Activated T-helper 2 cell treated with anti-CD3 and anti-CD28 coated beads, Interferon-gamma antibody, Interleukin-2, Interleukin-4, amounts not matched to agents 10 μg/mL and 5 μg/mL and 100 μg/mL, durations not matched to agents 14 hours and 24 hours and 36 hours (primary cell): ENCODE measurements at regions not wholly inside any gene's neighbourhood (a gene's known extent, or its start where the extent isn't known, plus 50 kb on each side); places are given as distances from the start of the nearest gene placed in this dataset.

ENCODE experiments used
- DNase-seq: peaks from one replicate; pipeline ENCODE4 v3.0.0; 2021; ENCODE audit warnings: low spot score
- H3K27ac Mint-ChIP-seq: one replicate; pipeline ENCODE4 v1.8.0; 2021; ENCODE audit warnings: mixed read lengths
- H3K27me3 Mint-ChIP-seq: one replicate; pipeline ENCODE4 v1.8.0; 2021; ENCODE audit warnings: low read depth, mixed read lengths
- H3K36me3 Mint-ChIP-seq: one replicate; pipeline ENCODE4 v1.8.0; 2021; ENCODE audit warnings: low read depth, mixed read lengths
- H3K4me1 Mint-ChIP-seq: one replicate; pipeline ENCODE4 v1.8.0; 2021; ENCODE audit warnings: low read depth, mixed read lengths
- H3K4me3 Mint-ChIP-seq: one replicate; pipeline ENCODE4 v1.8.0; 2021; ENCODE audit warnings: low read depth, mild to moderate bottlenecking, moderate library complexity, mixed read lengths
- H3K9me3 Mint-ChIP-seq: one replicate; pipeline ENCODE4 v1.8.0; 2021; ENCODE audit warnings: mixed read lengths
- intact Hi-C: fragments of 100-400 bp; cut with micrococcal nuclease; formaldehyde crosslinking; loops from one replicate; pipeline ENCODE4 v1.15.1; 2023

DNA sequence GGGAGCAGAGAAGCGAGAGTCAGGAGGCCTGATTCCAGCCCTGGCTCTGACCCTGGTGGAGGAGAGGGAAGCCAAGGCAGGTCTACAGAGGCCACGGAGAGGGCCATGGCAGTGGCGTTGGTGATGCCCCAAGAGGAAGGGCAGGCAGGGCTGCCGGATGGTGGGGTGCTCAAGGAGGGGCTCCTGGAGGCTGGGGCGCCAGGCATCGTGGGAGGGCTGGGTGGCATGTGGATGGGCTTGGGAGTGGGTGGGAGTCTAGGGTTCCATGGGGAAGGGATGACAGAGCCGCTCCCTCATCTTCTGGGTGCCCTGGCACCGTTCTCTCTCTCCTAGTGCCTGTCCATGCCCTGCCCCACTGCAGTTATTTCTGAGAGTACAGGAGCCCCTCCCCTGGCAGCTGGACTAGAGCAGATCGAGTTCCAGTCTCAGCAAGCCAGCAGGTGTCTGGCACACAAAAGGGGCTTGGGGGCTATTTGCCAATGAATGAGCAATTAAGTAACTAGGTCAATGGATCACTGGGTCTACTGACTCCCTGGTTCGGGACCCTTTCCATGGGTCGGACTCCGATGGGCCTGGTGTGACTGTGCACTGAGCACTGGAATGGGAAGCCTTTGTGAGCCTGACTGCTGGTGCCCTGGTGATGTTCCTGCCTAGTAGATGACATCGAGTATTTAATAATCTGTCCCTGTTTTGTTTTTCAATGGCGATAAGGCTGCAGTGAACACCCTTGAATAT lies 570.0 kb downstream of the TBC1D22A start:
- peaks cover 14% of the 10 kb centered on the region for H3K9me3 Mint-ChIP-seq

DNA sequence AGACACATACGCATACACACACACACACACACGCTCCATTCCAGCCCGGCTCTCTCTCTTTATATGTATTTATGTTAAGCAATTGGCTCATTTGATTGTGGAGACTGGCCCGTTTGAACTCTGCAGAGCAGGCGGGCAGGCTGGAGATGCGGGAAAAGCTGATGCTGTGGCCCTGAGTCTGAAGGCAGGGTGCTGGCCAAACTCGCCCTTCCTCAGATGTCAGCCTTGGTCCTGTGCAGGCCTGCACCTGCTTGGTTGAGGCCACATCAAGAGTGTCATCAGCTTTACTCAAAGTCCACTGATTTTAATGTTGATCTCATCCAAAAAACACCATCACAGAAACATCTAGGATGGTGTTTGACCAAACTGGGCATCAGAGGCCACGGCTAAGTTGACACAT lies 569.3 kb downstream of the TBC1D22A start:
- intact Hi-C loops = no loop called here
- no peaks in the 10 kb centered on the region for H3K36me3 Mint-ChIP-seq
- no peak overlapping the region for H3K27ac Mint-ChIP-seq
- no peaks in the 10 kb centered on the region for H3K4me1 Mint-ChIP-seq
- H3K4me3 Mint-ChIP-seq = no peak overlapping the region
- no peak for DNase-seq
- H3K9me3 Mint-ChIP-seq = peaks cover 14% of the 10 kb centered on the region
- H3K27me3 Mint-ChIP-seq = no peaks in the 10 kb centered on the region

More for the DNA sequence above, 570.0 kb downstream of the TBC1D22A start:
- no peak overlapping the region for H3K4me3 Mint-ChIP-seq
- intact Hi-C loops = no loop called here
- no peak overlapping the region for H3K27ac Mint-ChIP-seq
- H3K36me3 Mint-ChIP-seq = no peaks in the 10 kb centered on the region
- H3K27me3 Mint-ChIP-seq = no peaks in the 10 kb centered on the region
- no peaks in the 10 kb centered on the region for H3K4me1 Mint-ChIP-seq
- no peak for DNase-seq

GRCh38 chr22:47329727-47330650 lies 567.5 kb downstream of the TBC1D22A start:
- Mint-ChIP-seq H3K36me3 (no peaks in the 10 kb centered on the region), H3K9me3 (peaks cover 8% of the 10 kb centered on the region), H3K4me3 (no peak overlapping the region), H3K4me1 (no peaks in the 10 kb centered on the region), H3K27me3 (no peaks in the 10 kb centered on the region), H3K27ac (no peak overlapping the region)
- intact Hi-C loops = no loop called here
- no peak for DNase-seq

- no peak overlapping the region for H3K4me3 Mint-ChIP-seq
- H3K27me3 Mint-ChIP-seq = no peaks in the 10 kb centered on the region
- no peak overlapping the region for H3K27ac Mint-ChIP-seq
- no peaks in the 10 kb centered on the region for H3K4me1 Mint-ChIP-seq
- intact Hi-C loops = no loop called here
- DNase-seq = no peak
- H3K9me3 Mint-ChIP-seq = peaks cover 8% of the 10 kb centered on the region
- no peaks in the 10 kb centered on the region for H3K36me3 Mint-ChIP-seq
Measured at GRCh38 chr22:47328550-47329243, 566.2 kb downstream of the TBC1D22A start.

GRCh38 chr22:47327241-47327640 lies 564.8 kb downstream of the TBC1D22A start:
- peaks cover 5% of the 10 kb centered on the region for H3K9me3 Mint-ChIP-seq
- no peak overlapping the region for H3K27ac Mint-ChIP-seq
- no peaks in the 10 kb centered on the region for H3K27me3 Mint-ChIP-seq
- H3K4me1 Mint-ChIP-seq = no peaks in the 10 kb centered on the region
- DNase-seq = no peak
- intact Hi-C loops = no loop called here
- H3K36me3 Mint-ChIP-seq = no peaks in the 10 kb centered on the region
- H3K4me3 Mint-ChIP-seq = no peak overlapping the region

- H3K4me3 Mint-ChIP-seq = no peak overlapping the region
- no peaks in the 10 kb centered on the region for H3K4me1 Mint-ChIP-seq
- no peak for DNase-seq
- no peaks in the 10 kb centered on the region for H3K27me3 Mint-ChIP-seq
- H3K27ac Mint-ChIP-seq = no peak overlapping the region
- intact Hi-C loops = no loop called here
- H3K9me3 Mint-ChIP-seq = peaks cover 5% of the 10 kb centered on the region
- H3K36me3 Mint-ChIP-seq = no peaks in the 10 kb centered on the region
Measured at GRCh38 chr22:47325249-47325648, 562.8 kb downstream of the TBC1D22A start.

GRCh38 chr22:47324435-47324990 lies 562.1 kb downstream of the TBC1D22A start:
- intact Hi-C loops = no loop called here
- Mint-ChIP-seq H3K4me1 (no peaks in the 10 kb centered on the region), H3K27ac (no peak overlapping the region), H3K36me3 (no peaks in the 10 kb centered on the region), H3K27me3 (no peaks in the 10 kb centered on the region), H3K4me3 (no peak overlapping the region), H3K9me3 (peaks cover 5% of the 10 kb centered on the region)
- DNase-seq = no peak

GRCh38 chr22:47323518-47323917 lies 561.1 kb downstream of the TBC1D22A start:
- H3K9me3 Mint-ChIP-seq = peaks cover 5% of the 10 kb centered on the region

DNA sequence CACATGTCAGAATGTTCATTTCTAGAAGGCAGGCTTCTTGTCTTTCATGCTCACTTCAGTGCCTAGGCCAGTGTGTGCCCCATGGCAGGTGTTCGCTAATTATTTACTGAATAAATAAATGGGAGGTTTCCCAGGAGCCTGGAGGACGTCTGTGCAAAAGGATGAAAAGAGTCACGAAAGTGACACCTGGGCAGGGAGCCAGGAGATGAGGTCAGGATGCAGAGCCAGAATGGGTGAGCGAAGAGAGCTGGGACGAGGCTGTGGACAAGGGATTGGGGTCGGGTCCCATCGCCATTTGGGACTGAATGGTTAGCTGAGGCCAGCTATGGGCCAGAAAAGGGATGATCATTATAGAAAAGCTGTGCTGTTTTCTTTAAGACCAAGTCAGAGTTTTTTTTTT lies 560.4 kb downstream of the TBC1D22A start:
- intact Hi-C loops = no loop called here
- Mint-ChIP-seq H3K27ac (no peak overlapping the region), H3K36me3 (no peaks in the 10 kb centered on the region), H3K9me3 (peaks cover 5% of the 10 kb centered on the region), H3K27me3 (no peaks in the 10 kb centered on the region), H3K4me3 (no peak overlapping the region), H3K4me1 (no peaks in the 10 kb centered on the region)
- DNase-seq = no peak

More at GRCh38 chr22:47323518-47323917, 561.1 kb downstream of the TBC1D22A start:
- no peak overlapping the region for H3K4me3 Mint-ChIP-seq
- H3K36me3 Mint-ChIP-seq = no peaks in the 10 kb centered on the region
- no peak for DNase-seq
- H3K27ac Mint-ChIP-seq = no peak overlapping the region
- H3K27me3 Mint-ChIP-seq = no peaks in the 10 kb centered on the region
- intact Hi-C loops = no loop called here
- no peaks in the 10 kb centered on the region for H3K4me1 Mint-ChIP-seq

- DNase-seq = no peak
- Mint-ChIP-seq H3K36me3 (no peaks in the 10 kb centered on the region), H3K27me3 (no peaks in the 10 kb centered on the region), H3K4me3 (no peak overlapping the region), H3K4me1 (no peaks in the 10 kb centered on the region), H3K27ac (no peak overlapping the region), H3K9me3 (peaks cover 5% of the 10 kb centered on the region)
- intact Hi-C loops = no loop called here
Measured at GRCh38 chr22:47320560-47320959, 558.1 kb downstream of the TBC1D22A start.

DNA sequence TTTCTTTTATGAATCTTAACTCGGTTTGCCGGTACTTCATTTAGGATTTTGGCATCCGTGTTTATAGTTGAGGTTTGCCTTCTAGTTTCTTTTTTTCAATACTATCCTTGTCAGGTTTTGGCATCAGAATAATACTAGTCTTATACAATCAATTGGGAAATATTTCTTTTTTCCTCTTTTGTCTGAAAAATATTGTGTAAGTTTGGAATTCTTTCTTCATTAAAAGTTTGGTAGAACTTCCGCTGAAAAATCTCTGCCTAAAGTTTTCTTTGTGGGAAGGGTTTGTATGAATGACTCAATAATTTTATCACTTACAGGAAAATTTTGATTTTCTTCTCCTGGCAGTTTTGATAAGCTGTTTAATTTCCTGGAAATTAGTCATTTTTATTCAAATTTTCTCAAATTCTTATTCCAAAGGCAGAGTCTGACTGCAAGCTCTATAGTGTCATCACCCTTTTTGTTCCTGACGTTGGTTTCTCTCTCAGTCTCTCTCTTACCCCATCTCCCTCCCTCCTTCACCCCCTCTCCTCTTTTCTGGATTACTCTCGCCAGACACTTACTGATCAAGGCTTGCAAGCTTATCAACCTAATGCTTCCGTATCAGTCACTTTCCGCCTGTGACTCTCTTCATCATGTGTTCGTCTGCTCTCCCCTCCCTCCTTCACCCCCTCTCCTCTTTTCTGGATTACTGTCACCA lies 555.7 kb downstream of the TBC1D22A start:
- Mint-ChIP-seq H3K9me3 (peaks cover 5% of the 10 kb centered on the region), H3K27me3 (peaks cover 4% of the 10 kb centered on the region), H3K36me3 (no peaks in the 10 kb centered on the region), H3K4me1 (no peaks in the 10 kb centered on the region), H3K27ac (no peak overlapping the region), H3K4me3 (no peak overlapping the region)
- DNase-seq = no peak
- intact Hi-C loops = no loop called here

DNA sequence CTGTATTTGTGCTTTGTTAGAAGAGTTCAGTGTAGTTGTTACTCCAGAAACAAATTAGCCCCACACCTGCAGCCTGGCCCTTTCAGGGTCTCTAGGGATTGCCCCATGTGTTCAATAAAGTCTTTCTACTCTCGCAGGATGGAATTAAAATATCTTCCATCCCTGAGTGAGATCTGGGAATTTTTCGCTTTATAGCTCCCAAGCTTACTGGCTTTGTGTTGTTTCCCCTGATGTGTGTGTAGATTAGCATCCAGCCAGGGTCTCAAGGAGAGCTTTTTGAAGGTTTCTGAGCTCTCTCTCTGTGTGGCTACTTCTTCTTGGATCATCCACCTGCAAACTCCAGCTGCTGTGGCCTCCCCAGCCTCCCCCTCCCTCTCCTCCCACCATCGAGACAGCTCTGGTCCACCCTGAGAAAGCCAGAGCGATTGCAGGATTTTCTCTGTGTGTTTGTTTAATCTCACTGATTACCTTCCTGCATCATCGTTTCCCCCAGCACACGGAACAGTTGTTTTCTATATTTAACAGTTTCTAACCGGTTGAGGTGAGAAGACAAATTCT lies 553.5 kb downstream of the TBC1D22A start:
- no peak overlapping the region for H3K27ac Mint-ChIP-seq
- DNase-seq = no peak
- no peaks in the 10 kb centered on the region for H3K9me3 Mint-ChIP-seq
- intact Hi-C loops = no loop called here
- peaks cover 5% of the 10 kb centered on the region for H3K27me3 Mint-ChIP-seq
- H3K36me3 Mint-ChIP-seq = no peaks in the 10 kb centered on the region
- no peaks in the 10 kb centered on the region for H3K4me1 Mint-ChIP-seq
- no peak overlapping the region for H3K4me3 Mint-ChIP-seq
